Memory B cell (primary cell): ENCODE measurements at regions not wholly inside any gene's neighbourhood (a gene's known extent, or its start where the extent isn't known, plus 50 kb on each side); places are given as distances from the start of the nearest gene placed in this dataset.
A peak's percentile ranks its signal among the peaks of the same experiment; 100 is the strongest.

Source experiments
- ATAC-seq: fragments of 150-1000 bp; cut with Tn5 transposase; 2 replicates; pipeline ENCODE4 v1.10.0; 2021; ENCODE audit warnings: low read depth, mild to moderate bottlenecking, moderate library complexity
- DNase-seq, 2 donors: peaks; one replicate each; pipeline ENCODE4 v3.0.0; 2022; ENCODE audit warnings: low spot score in 2 of 2
- H3K27ac Mint-ChIP-seq: one replicate; pipeline ENCODE4 v1.8.0; 2022; ENCODE audit warnings: mild to moderate bottlenecking, moderate library complexity, mixed read lengths
- H3K27me3 Mint-ChIP-seq: one replicate; pipeline ENCODE4 v1.8.0; 2022; ENCODE audit warnings: mixed read lengths
- H3K36me3 Mint-ChIP-seq: one replicate; pipeline ENCODE4 v1.8.0; 2022; ENCODE audit warnings: mild to moderate bottlenecking, mixed read lengths
- H3K4me1 Mint-ChIP-seq: one replicate; pipeline ENCODE4 v1.8.0; 2022; ENCODE audit warnings: mixed read lengths
- H3K4me3 Mint-ChIP-seq: one replicate; pipeline ENCODE4 v1.8.0; 2022; ENCODE audit warnings: mild to moderate bottlenecking, moderate library complexity, mixed read lengths
- H3K9me3 Mint-ChIP-seq: one replicate; pipeline ENCODE4 v1.8.0; 2022; ENCODE audit warnings: mixed read lengths

DNA sequence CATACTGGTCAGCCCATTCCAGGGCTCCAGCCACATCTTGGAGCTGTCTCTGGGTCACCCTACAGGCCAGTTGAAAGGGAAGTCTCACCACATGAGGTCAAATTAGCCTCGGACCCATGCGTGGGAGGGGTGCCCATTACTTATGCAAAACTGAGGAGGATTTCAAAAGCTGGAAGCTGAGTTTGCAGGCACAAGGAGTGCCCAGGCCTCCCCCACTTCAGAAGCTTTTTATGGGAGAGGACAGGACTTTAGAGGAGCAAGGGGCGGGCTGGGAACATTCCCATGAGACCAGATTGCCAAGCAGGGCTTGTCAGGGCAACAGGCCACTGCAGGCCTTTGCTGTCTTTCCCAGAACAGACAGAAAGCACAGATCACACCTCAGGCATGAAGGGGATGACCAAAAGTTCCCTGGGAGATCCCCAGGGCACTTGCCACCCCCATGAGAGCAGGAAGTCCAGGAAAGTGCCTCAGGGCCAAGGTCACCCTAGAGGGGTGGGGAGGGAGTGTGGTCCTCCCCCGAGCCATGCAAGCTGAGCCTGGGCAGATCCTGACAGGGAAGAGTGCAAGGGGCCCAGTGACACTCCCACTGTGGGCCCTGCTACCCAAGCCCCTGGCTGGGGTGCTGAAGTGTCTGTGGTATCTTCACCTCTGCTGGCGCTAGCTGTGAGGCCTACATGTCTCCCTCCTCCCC is 267.7 kb downstream of the BCL11A start:
- Mint-ChIP-seq H3K9me3 (no peaks in the 10 kb centered on the region), H3K27ac (no peak overlapping the region), H3K36me3 (no peaks in the 10 kb centered on the region), H3K27me3 (no peaks in the 10 kb centered on the region), H3K4me1 (peaks cover 8% of the 10 kb centered on the region), H3K4me3 (no peak overlapping the region)
- ATAC-seq (no peak), DNase-seq (no peak)

DNA sequence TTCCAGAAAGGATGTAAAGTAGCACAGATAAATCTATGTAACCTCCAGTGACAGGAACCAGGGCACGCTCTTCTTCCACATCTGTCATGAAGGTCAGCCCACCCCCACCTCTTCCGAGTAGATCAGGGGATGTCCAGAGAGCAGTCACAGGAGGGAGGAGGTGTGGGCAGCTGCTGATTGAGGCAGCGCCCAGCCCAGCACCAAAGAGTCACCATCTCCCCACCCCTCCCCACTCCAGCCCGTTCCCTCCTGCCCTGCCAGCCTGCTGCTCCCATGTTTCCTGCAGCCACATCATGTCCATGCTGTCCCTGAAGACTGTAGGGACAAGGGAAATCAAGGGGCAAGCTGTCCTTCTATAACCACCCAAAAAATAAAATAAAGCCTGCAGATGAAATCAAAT is 269.8 kb downstream of the BCL11A start:
- no peaks in the 10 kb centered on the region for H3K27me3 Mint-ChIP-seq
- H3K9me3 Mint-ChIP-seq = no peaks in the 10 kb centered on the region
- H3K27ac Mint-ChIP-seq = no peak overlapping the region
- no peaks in the 10 kb centered on the region for H3K36me3 Mint-ChIP-seq
- no peak for ATAC-seq
- H3K4me3 Mint-ChIP-seq = no peak overlapping the region
- peaks cover 9% of the 10 kb centered on the region for H3K4me1 Mint-ChIP-seq
- DNase-seq = no peak

DNA sequence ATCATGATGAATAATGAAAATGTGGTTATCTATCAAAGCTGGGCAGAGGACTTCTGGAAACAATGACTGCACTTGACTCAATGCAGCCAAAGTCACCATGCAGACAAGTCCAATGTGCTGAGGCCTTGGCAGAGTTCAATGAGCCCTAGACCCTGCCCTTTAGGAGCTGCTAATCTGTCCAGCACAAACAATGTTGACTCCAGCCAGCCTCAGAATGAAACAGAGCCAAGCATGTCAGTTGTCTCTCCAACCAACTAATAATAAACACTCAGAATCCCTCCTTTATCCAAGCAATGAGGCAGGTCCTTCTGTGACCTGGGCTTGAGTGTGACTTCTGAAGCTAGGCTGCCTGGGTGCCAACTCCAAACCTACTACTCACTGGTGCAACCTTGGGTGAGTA is 270.6 kb downstream of the BCL11A start:
- Mint-ChIP-seq H3K27ac (peak overlapping the region; percentile 33), H3K36me3 (no peaks in the 10 kb centered on the region), H3K4me1 (peaks cover 9% of the 10 kb centered on the region), H3K4me3 (no peak overlapping the region), H3K27me3 (no peaks in the 10 kb centered on the region), H3K9me3 (no peaks in the 10 kb centered on the region)
- DNase-seq (no peak), ATAC-seq (no peak)

DNA sequence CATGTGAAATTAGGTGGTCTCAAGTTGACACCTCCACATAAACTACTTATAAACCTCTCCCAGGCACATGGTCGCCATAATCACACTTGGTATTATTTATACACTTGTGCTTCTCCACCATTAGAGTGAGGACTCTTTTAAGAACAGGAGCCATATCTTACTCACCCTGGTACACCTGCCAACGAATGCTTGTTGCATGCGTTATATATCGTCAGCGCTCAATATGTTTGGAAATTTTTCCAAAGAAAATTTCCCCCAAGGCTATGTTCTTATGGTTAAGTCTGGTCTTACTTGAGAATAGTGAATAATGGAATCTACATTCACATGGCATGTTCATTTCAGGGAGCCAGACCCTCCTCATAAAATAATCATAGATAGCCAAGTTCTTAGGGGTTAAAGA is 271.7 kb downstream of the BCL11A start:
- no peak for ATAC-seq
- no peak overlapping the region for H3K27ac Mint-ChIP-seq

GRCh38 chr2:60280238-60280637 is 273.2 kb downstream of the BCL11A start:
- ATAC-seq (no peak), DNase-seq (no peak)
- Mint-ChIP-seq H3K4me3 (no peak overlapping the region), H3K4me1 (peaks cover 9% of the 10 kb centered on the region), H3K36me3 (no peaks in the 10 kb centered on the region), H3K27ac (no peak overlapping the region), H3K27me3 (no peaks in the 10 kb centered on the region), H3K9me3 (no peaks in the 10 kb centered on the region)

More for the DNA sequence above, 271.7 kb downstream of the BCL11A start:
- Mint-ChIP-seq H3K4me3 (no peak overlapping the region), H3K9me3 (no peaks in the 10 kb centered on the region), H3K27me3 (no peaks in the 10 kb centered on the region), H3K36me3 (no peaks in the 10 kb centered on the region), H3K4me1 (peaks cover 9% of the 10 kb centered on the region)
- DNase-seq = no peak

DNA sequence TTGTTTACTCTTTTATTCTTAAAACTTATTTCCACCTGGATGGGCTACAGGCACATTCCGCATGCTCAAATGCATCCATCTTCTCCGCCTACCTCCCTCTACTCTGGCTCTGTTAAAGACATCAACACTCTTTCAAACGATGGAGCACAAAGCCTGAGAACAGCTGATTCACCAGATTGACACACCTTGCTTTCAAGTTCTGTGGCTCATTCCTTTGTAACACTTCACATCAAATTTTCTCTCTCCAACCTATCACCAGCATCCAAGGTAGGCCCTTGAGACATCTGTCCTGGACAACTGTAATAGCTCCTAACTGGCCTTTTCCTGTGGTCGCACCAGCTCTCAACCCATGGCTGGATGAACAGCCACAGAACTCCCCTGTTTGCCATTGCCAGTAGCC is 274.5 kb downstream of the BCL11A start:
- Mint-ChIP-seq H3K27me3 (no peaks in the 10 kb centered on the region), H3K27ac (no peak overlapping the region), H3K4me1 (peaks cover 7% of the 10 kb centered on the region), H3K9me3 (no peaks in the 10 kb centered on the region), H3K36me3 (no peaks in the 10 kb centered on the region), H3K4me3 (no peak overlapping the region)
- DNase-seq (no peak), ATAC-seq (no peak)

DNA sequence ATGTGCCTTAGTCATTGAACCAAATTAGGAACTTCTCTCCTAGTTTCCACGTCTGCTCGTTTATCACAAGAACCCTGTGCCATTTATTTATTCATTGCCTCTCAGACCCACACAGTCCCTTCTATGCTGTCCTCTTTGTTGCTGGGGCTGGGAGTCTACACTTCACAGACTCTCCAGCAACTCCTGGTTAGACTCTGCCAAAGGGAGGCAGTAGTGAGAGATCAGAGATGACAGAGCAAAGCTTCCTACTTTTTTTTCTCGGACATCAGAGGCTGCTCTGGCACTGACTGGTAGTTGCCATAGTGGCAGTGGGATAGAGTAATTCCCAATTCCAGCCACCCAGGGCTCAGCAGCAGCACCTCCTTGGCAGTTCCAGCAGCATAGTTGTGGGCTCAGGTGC is 277.5 kb downstream of the BCL11A start:
- Mint-ChIP-seq H3K4me3 (no peak overlapping the region), H3K27ac (no peak overlapping the region), H3K4me1 (peaks cover 8% of the 10 kb centered on the region), H3K36me3 (no peaks in the 10 kb centered on the region), H3K9me3 (no peaks in the 10 kb centered on the region), H3K27me3 (no peaks in the 10 kb centered on the region)
- DNase-seq (no peak), ATAC-seq (no peak)

DNA sequence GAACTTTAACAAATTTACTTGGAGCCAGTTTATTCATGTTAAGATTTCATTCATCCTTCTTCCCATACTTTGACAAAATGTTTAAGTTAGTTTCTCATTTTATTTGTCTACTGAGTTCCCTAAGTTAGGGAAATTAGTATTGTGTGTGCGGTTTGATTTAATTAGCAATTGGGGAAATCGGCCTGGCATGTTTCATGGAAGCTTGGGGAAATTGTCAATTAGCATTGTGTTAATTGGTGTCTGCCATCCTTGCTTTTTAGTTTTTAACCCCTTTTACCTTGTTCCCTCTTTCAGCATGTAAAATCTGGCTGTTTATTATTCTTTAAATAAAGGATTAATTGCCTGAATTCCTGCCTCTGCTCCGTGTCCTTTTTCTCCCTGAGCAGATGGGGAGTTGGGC is 279.6 kb downstream of the BCL11A start:
- H3K9me3 Mint-ChIP-seq = no peaks in the 10 kb centered on the region
- H3K27ac Mint-ChIP-seq = no peak overlapping the region
- no peak for ATAC-seq
- peaks cover 8% of the 10 kb centered on the region for H3K4me1 Mint-ChIP-seq
- no peaks in the 10 kb centered on the region for H3K36me3 Mint-ChIP-seq
- DNase-seq = no peak
- no peaks in the 10 kb centered on the region for H3K27me3 Mint-ChIP-seq
- no peak overlapping the region for H3K4me3 Mint-ChIP-seq

GRCh38 chr2:60271713-60272112 is 281.7 kb downstream of the BCL11A start:
- DNase-seq (no peak), ATAC-seq (no peak)
- Mint-ChIP-seq H3K9me3 (no peaks in the 10 kb centered on the region), H3K27me3 (no peaks in the 10 kb centered on the region), H3K27ac (no peak overlapping the region), H3K36me3 (no peaks in the 10 kb centered on the region), H3K4me1 (peaks cover 8% of the 10 kb centered on the region), H3K4me3 (no peak overlapping the region)

DNA sequence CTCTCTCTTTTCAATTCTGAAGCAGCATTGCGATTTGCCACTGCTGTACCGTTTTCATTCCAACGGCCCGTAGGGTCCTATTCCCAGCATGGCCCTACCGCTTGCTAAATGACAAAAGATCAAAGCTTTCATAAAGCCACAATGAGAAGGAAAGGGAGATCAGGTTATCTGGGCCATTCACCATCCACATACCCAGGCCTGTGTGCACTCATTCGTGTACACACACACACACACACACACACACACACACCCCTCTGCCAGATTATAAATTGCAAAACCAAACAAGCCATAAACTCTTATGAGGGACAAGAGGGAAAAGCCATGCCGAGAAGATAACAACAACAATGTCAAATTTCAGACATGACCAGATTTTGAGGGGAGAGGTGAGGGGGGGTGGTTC is 282.3 kb downstream of the BCL11A start:
- Mint-ChIP-seq H3K36me3 (no peaks in the 10 kb centered on the region), H3K27me3 (no peaks in the 10 kb centered on the region), H3K9me3 (no peaks in the 10 kb centered on the region), H3K4me1 (peaks cover 9% of the 10 kb centered on the region), H3K27ac (no peak overlapping the region), H3K4me3 (no peak overlapping the region)
- no peak for ATAC-seq
- DNase-seq = no peak

DNA sequence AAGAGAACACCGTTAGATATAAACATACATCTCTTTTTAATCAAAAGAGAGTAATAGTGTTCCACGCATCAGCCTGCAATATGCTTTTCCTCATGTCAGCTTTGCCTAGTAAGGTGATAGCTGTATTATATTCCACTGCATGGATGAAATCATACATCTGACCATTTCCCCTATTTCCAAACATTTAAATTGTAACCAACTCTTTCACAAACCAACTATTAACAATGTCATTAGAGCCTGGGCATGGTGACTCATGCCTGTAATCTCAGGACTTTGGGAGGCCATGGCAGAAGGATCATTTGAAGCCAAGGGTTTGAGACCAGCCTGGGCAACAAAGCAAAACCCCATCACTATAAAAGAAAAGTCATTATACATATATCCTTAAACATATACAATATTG is 284.8 kb downstream of the BCL11A start:
- peaks cover 3% of the 10 kb centered on the region for H3K36me3 Mint-ChIP-seq
- no peak overlapping the region for H3K4me3 Mint-ChIP-seq
- DNase-seq (no peak), ATAC-seq (no peak)
- no peaks in the 10 kb centered on the region for H3K9me3 Mint-ChIP-seq
- no peaks in the 10 kb centered on the region for H3K27me3 Mint-ChIP-seq
- H3K27ac Mint-ChIP-seq = no peak overlapping the region
- H3K4me1 Mint-ChIP-seq = peaks cover 13% of the 10 kb centered on the region

GRCh38 chr2:60268032-60268431 is 285.4 kb downstream of the BCL11A start:
- H3K4me1 Mint-ChIP-seq = peaks cover 13% of the 10 kb centered on the region
- no peaks in the 10 kb centered on the region for H3K27me3 Mint-ChIP-seq
- H3K9me3 Mint-ChIP-seq = no peaks in the 10 kb centered on the region
- H3K36me3 Mint-ChIP-seq = peaks cover 3% of the 10 kb centered on the region
- DNase-seq = no peak
- H3K4me3 Mint-ChIP-seq = no peak overlapping the region
- no peak for ATAC-seq
- no peak overlapping the region for H3K27ac Mint-ChIP-seq

DNA sequence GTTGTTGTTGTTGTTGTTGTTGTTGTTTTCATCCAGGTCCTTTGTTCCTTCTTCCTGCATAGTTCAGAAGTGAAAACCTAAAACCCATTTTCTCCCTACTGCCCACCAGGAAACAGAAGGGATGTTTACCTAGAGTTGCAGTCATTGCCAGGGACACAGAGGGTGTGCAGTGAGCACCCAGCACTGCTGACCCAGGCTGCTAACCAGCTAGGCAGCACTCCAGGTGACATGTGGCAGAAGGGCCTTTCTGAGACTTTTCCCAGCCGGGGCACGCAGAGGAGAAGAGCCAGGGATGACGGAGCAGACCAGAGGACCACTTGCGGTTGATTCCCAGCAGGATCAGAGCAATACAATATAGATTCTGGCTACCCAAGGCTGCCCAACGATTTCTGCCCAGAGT is 286.3 kb downstream of the BCL11A start:
- no peak overlapping the region for H3K4me3 Mint-ChIP-seq
- H3K9me3 Mint-ChIP-seq = no peaks in the 10 kb centered on the region
- no peak for ATAC-seq
- no peaks in the 10 kb centered on the region for H3K27me3 Mint-ChIP-seq
- no peak overlapping the region for H3K27ac Mint-ChIP-seq
- DNase-seq = no peak
- H3K36me3 Mint-ChIP-seq = peaks cover 3% of the 10 kb centered on the region
- H3K4me1 Mint-ChIP-seq = peaks cover 17% of the 10 kb centered on the region

DNA sequence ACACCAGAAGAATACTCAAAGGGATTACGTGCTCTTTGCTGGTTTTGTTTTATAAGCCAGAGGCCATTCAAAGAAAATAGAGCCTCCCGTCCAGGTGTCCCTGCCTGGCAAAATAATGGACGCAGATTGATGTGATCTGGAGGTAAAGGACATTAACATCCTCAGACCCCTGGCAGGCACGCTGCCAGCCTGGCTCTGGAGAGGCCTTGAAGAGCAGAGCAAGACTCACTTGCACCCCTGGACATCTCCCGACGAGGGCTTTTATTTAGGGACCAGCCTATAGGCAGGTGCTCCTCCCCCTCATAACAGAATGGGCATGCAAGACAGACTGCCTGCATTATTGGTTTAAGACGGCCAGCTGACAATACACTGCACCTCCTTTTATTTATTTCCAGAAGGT is 291.3 kb downstream of the BCL11A start:
- no peak overlapping the region for H3K27ac Mint-ChIP-seq
- no peak overlapping the region for H3K4me3 Mint-ChIP-seq
- H3K36me3 Mint-ChIP-seq = peaks cover 3% of the 10 kb centered on the region
- H3K9me3 Mint-ChIP-seq = no peaks in the 10 kb centered on the region
- ATAC-seq (no peak), DNase-seq (no peak)
- peaks cover 18% of the 10 kb centered on the region for H3K4me1 Mint-ChIP-seq
- no peaks in the 10 kb centered on the region for H3K27me3 Mint-ChIP-seq

DNA sequence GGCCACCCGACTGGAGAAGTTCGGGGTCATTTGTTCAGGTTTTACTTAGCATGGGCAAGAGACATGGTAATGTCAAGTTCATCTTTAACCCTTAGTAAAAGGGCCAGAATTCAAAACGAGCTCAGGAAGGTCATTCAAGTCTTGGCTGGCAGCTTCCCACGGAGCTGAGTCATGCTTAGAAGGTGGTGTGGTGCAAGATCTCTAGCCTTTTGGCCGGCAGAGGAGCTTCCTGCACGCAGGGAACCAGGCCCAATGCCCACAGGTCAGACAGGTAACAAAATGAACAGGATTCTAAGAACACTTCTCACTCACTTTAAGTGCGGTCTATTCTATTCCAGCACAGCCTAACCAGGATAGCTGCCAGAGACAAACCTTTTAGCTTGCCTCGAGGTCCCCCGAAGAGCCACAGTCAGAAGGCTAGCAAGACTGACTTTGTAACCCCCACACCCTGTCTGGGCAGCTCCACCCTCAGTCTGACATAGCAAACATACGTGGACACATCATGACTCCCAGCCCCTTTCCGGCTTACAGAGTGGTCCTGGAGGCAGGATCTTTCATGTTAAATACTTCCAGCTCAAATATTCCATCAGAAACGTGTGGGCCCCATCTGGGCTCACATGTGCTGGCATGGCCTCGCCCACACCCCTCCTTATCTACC is 292.7 kb downstream of the BCL11A start:
- H3K9me3 Mint-ChIP-seq = no peaks in the 10 kb centered on the region
- DNase-seq = no peak
- H3K27ac Mint-ChIP-seq = no peak overlapping the region
- H3K4me1 Mint-ChIP-seq = peaks cover 14% of the 10 kb centered on the region
- H3K36me3 Mint-ChIP-seq = peaks cover 3% of the 10 kb centered on the region
- no peaks in the 10 kb centered on the region for H3K27me3 Mint-ChIP-seq
- H3K4me3 Mint-ChIP-seq = no peak overlapping the region
- ATAC-seq = no peak
